Type B pancreatic cell (in vitro differentiated cells): ENCODE measurements at regions not wholly inside any gene's neighbourhood (a gene's known extent, or its start where the extent isn't known, plus 50 kb on each side); places are given as distances from the start of the nearest gene placed in this dataset.

Source experiments
- DNase-seq: peaks from one replicate; pipeline ENCODE4 v3.0.0; 2021; ENCODE audit warnings: mixed read lengths; ENCODE audit not compliant: unreplicated experiment; ENCODE audit errors: extremely low spot score
- H3K27ac Mint-ChIP-seq: 2 replicates; pipeline ENCODE4 v1.8.0; 2021; ENCODE audit warnings: mild to moderate bottlenecking, mixed read lengths
- H3K27me3 Mint-ChIP-seq: 2 replicates; pipeline ENCODE4 v1.8.0; 2021; ENCODE audit warnings: mixed read lengths
- H3K36me3 Mint-ChIP-seq: 2 replicates; pipeline ENCODE4 v1.8.0; 2021; ENCODE audit warnings: mixed read lengths
- H3K4me1 Mint-ChIP-seq: one replicate; pipeline ENCODE4 v1.8.0; 2021; ENCODE audit warnings: mixed read lengths; ENCODE audit not compliant: unreplicated experiment
- H3K4me3 Mint-ChIP-seq: 2 replicates; pipeline ENCODE4 v1.8.0; 2021; ENCODE audit warnings: mild to moderate bottlenecking, mixed read lengths
- H3K9me3 Mint-ChIP-seq: 2 replicates; pipeline ENCODE4 v1.8.0; 2021; ENCODE audit warnings: mixed read lengths
- CTCF ChIP-seq: fragments of 200-600 bp; sonication (generic); conservative IDR thresholded peaks from 2 replicates; pipeline ENCODE4 v1.5.0; 2021; ENCODE audit warnings: antibody characterized with exemption, mild to moderate bottlenecking

- DNase-seq, result no peak
- Mint-ChIP-seq H3K9me3 (no peaks in the 10 kb centered on the region), H3K36me3 (no peaks in the 10 kb centered on the region), H3K4me3 (no peak overlapping the region), H3K27me3 (peaks cover 11% of the 10 kb centered on the region), H3K27ac (no peak overlapping the region), H3K4me1 (peaks cover 41% of the 10 kb centered on the region)
- no peak for TF ChIP-seq CTCF
These were observed 514.2 kb downstream of the RPS24 start for GRCh38 chr10:78547905-78548304.

- H3K36me3 Mint-ChIP-seq, result no peaks in the 10 kb centered on the region
- H3K4me3 Mint-ChIP-seq, result no peak overlapping the region
- H3K4me1 Mint-ChIP-seq, result peaks cover 40% of the 10 kb centered on the region
- H3K27me3 Mint-ChIP-seq, result peaks cover 11% of the 10 kb centered on the region
- no peaks in the 10 kb centered on the region for H3K9me3 Mint-ChIP-seq
- no peak for TF ChIP-seq CTCF
- no peak for DNase-seq
- H3K27ac Mint-ChIP-seq, result no peak overlapping the region
These were observed 514.7 kb downstream of the RPS24 start for GRCh38 chr10:78548369-78548768.

GRCh38 chr10:78549140-78549935, 515.7 kb downstream of the RPS24 start:
- DNase-seq, result no peak
- Mint-ChIP-seq H3K4me1 (peaks cover 30% of the 10 kb centered on the region), H3K36me3 (no peaks in the 10 kb centered on the region), H3K27ac (no peak overlapping the region), H3K4me3 (no peak overlapping the region), H3K27me3 (peaks cover 11% of the 10 kb centered on the region), H3K9me3 (no peaks in the 10 kb centered on the region)
- no peak for TF ChIP-seq CTCF

- no peak for DNase-seq
- no peak overlapping the region for H3K27ac Mint-ChIP-seq
- H3K4me1 Mint-ChIP-seq, result peaks cover 30% of the 10 kb centered on the region
- H3K27me3 Mint-ChIP-seq, result peaks cover 11% of the 10 kb centered on the region
- TF ChIP-seq CTCF, result no peak
- H3K4me3 Mint-ChIP-seq, result no peak overlapping the region
- peaks cover 4% of the 10 kb centered on the region for H3K36me3 Mint-ChIP-seq
- H3K9me3 Mint-ChIP-seq, result peaks cover 5% of the 10 kb centered on the region
These were observed 516.4 kb downstream of the RPS24 start for GRCh38 chr10:78550090-78550489.

GRCh38 chr10:78550716-78551115, 517.1 kb downstream of the RPS24 start:
- peaks cover 11% of the 10 kb centered on the region for H3K27me3 Mint-ChIP-seq

More at GRCh38 chr10:78550716-78551115, 517.1 kb downstream of the RPS24 start:
- Mint-ChIP-seq H3K4me1 (peaks cover 30% of the 10 kb centered on the region), H3K36me3 (peaks cover 4% of the 10 kb centered on the region), H3K27ac (no peak overlapping the region), H3K9me3 (peaks cover 6% of the 10 kb centered on the region), H3K4me3 (no peak overlapping the region)
- no peak for DNase-seq
- TF ChIP-seq CTCF, result no peak
